PC-3 (cell line): ENCODE measurements at regions not wholly inside any gene's neighbourhood (a gene's known extent, or its start where the extent isn't known, plus 50 kb on each side); places are given as distances from the start of the nearest gene placed in this dataset.
A peak's percentile ranks its signal among the peaks of the same experiment; 100 is the strongest.

Experiments
- ATAC-seq: fragments of 200-7000 bp; cut with Tn5 transposase; 2 replicates; pipeline ENCODE4 v1.9.1; 2020; ENCODE audit warnings: mild to moderate bottlenecking, moderate library complexity
- BruUV-seq: library from RNA; stranded (reverse); fragments of 400-500 nt; replicated peaks from 2 replicates; lab custom pipeline; 2021; lab: Mats Ljungman, UMichigan
- CTCF ChIA-PET: fragments of 300-600 bp; sonication (Branson Sonifier 250); formaldehyde crosslinking; loops from one replicate; lab custom pipeline; 2022; ENCODE audit warnings: antibody characterized with exemption; lab: Charles Lee
- POLR2A ChIA-PET: fragments of 300-600 bp; sonication (Branson Sonifier 250); formaldehyde crosslinking; loops from one replicate; lab custom pipeline; 2022; ENCODE audit warnings: antibody characterized with exemption; ENCODE audit not compliant: unreplicated experiment; lab: Charles Lee
- DNase-seq: peaks from one replicate; pipeline ENCODE4 v3.0.0-alpha.2; 2015
- H2AFZ ChIP-seq: fragments of 300-600 bp; sonication (generic); 2 replicates; pipeline ENCODE4 v1.6.0; 2016; ENCODE audit warnings: antibody characterized with exemption, low read length
- H3F3A ChIP-seq: fragments of 300-600 bp; sonication (generic); one replicate; pipeline ENCODE4 v1.6.0; 2017; ENCODE audit warnings: antibody characterized with exemption, low read length, control low read depth, mild to moderate bottlenecking; ENCODE audit not compliant: unreplicated experiment
- H3K27ac ChIP-seq: fragments of 300-600 bp; sonication (generic); 2 replicates; pipeline ENCODE4 v1.5.1; 2016; ENCODE audit warnings: mild to moderate bottlenecking, low read length
- H3K27me3 ChIP-seq: fragments of 300-600 bp; sonication (generic); 2 replicates; pipeline ENCODE4 v1.6.1; 2016; ENCODE audit warnings: low read length, mixed read lengths
- H3K36me3 ChIP-seq: fragments of 300-600 bp; sonication (generic); 2 replicates; pipeline ENCODE4 v1.6.1; 2016; ENCODE audit warnings: low read depth, mixed run types, low read length, mixed read lengths
- H3K4me1 ChIP-seq: fragments of 300-600 bp; sonication (generic); 2 replicates; pipeline ENCODE4 v1.5.1; 2016; ENCODE audit warnings: low read length; ENCODE audit not compliant: insufficient read depth
- H3K4me2 ChIP-seq: fragments of 300-600 bp; sonication (generic); 2 replicates; pipeline ENCODE4 v1.6.0; 2016; ENCODE audit warnings: low read length
- H3K4me3 ChIP-seq: fragments of 300-600 bp; sonication (generic); 2 replicates; pipeline ENCODE4 v1.5.1; 2016; ENCODE audit warnings: mild to moderate bottlenecking, low read length, mixed read lengths
- H3K79me2 ChIP-seq: fragments of 300-600 bp; sonication (generic); 2 replicates; pipeline ENCODE4 v1.6.1; 2017; ENCODE audit warnings: low read length, mixed read lengths
- H3K9ac ChIP-seq: fragments of 300-600 bp; sonication (generic); 2 replicates; pipeline ENCODE4 v1.6.0; 2016; ENCODE audit warnings: mild to moderate bottlenecking, low read length
- H3K9me2 ChIP-seq: fragments of 300-600 bp; sonication (generic); replicated peaks from 2 replicates; pipeline ENCODE4 v1.6.1; 2016; ENCODE audit warnings: mixed run types, low read length, mixed read lengths
- H3K9me3 ChIP-seq: fragments of 300-600 bp; sonication (generic); 2 replicates; pipeline ENCODE4 v1.6.1; 2016; ENCODE audit warnings: low read length, mixed read lengths
- H4K20me1 ChIP-seq: fragments of 300-600 bp; sonication (generic); 2 replicates; pipeline ENCODE4 v1.6.1; 2016; ENCODE audit warnings: low read length, mixed read lengths
- CTCF ChIP-seq: fragments of 300-600 bp; sonication (generic); conservative IDR thresholded peaks from 2 replicates; pipeline ENCODE4 v1.5.1; 2017; ENCODE audit warnings: antibody characterized with exemption, low read depth, mild to moderate bottlenecking, low read length
- EZH2 ChIP-seq: fragments of 300-600 bp; sonication (generic); IDR thresholded peaks from one replicate; pipeline ENCODE4 v1.6.1; 2017; ENCODE audit warnings: antibody characterized with exemption, mild to moderate bottlenecking, low read length; ENCODE audit not compliant: unreplicated experiment
- EZH2phosphoT487 ChIP-seq: fragments of 300-600 bp; sonication (generic); IDR thresholded peaks from 2 replicates; pipeline ENCODE4 v1.6.1; 2018; ENCODE audit warnings: mild to moderate bottlenecking, antibody characterized with exemption, low read length, borderline replicate concordance
- intact Hi-C: fragments of 100-400 bp; cut with micrococcal nuclease; formaldehyde crosslinking; loops from 2 replicates; pipeline ENCODE4 v1.9.0; 2023

DNA sequence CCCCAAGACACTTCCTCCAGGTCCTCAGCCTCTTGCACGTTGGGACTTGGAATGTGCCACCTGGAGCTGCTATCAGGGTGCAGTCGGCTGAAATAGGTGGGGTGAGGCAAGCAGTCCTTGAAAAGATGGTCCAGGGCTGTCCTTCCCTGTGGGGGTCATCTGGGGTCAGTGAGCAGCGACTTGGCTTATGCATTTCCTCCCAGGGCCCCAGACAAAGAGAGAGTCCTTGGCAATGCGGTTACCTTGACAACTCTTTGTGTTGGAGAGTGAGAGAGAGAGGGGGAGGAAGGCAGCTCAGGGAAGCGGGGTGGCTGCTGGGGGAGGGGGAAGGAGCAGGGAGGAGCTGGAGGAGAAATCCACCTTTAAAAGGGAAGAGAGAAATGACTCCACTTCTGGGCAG lies 93.8 kb downstream of the MIAT start:
- TF ChIP-seq EZH2phosphoT487 = no peak
- TF ChIP-seq CTCF = no peak
- TF ChIP-seq EZH2 = no peak
- no peak for DNase-seq

DNA sequence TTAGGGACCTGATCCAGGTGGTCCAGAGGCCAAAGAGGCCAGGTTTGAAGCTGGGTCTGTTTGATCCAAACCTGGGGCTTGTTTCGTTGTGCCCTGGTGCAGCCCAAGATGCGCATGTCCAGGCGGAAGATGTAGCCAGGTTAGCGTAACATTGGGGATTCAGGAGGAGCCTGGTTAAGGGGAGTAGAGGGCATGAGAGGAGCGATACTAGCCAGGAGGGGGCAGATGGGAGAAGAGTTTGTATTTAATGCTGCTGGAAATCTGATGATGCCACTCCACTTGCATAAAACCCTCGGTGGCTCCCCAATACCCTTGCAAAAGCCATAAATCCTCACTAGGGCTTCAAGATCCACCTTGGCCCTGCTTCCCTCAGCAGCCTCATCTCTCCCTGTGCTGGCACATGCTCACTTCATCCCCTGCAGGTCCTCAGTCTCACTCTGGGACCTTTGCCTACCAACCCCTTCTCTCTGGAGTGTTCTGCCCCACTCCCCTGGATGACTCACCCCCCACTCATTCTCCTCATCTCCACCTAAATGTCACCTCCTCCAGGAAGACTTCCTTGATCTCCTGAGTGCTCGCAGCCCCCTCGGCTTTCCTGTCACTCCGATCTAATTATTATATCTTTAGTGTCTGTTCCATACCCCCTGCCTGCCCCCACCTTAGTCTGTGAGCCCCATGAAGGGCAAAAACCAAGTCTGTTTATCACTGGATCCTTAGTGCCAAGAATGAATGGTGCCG lies 95.9 kb downstream of the MIAT start:
- DNase-seq = no peak
- ChIA-PET CTCF (no interaction called here), POLR2A (no interaction called here)
- no peak overlapping the region for H2AFZ ChIP-seq
- no peaks in the 10 kb centered on the region for H3K9me3 ChIP-seq
- no peaks in the 10 kb centered on the region for H4K20me1 ChIP-seq
- H3K4me1 ChIP-seq = no peaks in the 10 kb centered on the region
- no peak for ATAC-seq
- no TSS peak for BruUV-seq
- no peaks in the 10 kb centered on the region for H3F3A ChIP-seq
- intact Hi-C loops = no loop called here
- TF ChIP-seq CTCF (no peak; the same call in 1 of the 2 replicates), EZH2 (no peak), EZH2phosphoT487 (no peak)
- no peak overlapping the region for H3K4me2 ChIP-seq
- no peaks in the 10 kb centered on the region for H3K79me2 ChIP-seq
- H3K4me3 ChIP-seq = no peak overlapping the region
- no peaks in the 10 kb centered on the region for H3K27me3 ChIP-seq
- H3K27ac ChIP-seq = no peak overlapping the region
- H3K36me3 ChIP-seq = no peaks in the 10 kb centered on the region
- no peak overlapping the region for H3K9ac ChIP-seq
- no peaks in the 10 kb centered on the region for H3K9me2 ChIP-seq

More for the DNA sequence above, 93.8 kb downstream of the MIAT start:
- H3F3A ChIP-seq = no peaks in the 10 kb centered on the region
- no peak overlapping the region for H3K9ac ChIP-seq
- intact Hi-C loops = no loop called here
- H3K27ac ChIP-seq = no peak overlapping the region
- H3K4me1 ChIP-seq = no peaks in the 10 kb centered on the region
- H3K9me3 ChIP-seq = no peaks in the 10 kb centered on the region
- no peak overlapping the region for H3K4me3 ChIP-seq
- H4K20me1 ChIP-seq = no peaks in the 10 kb centered on the region
- no TSS peak for BruUV-seq
- no peaks in the 10 kb centered on the region for H3K79me2 ChIP-seq
- POLR2A ChIA-PET = no interaction called here
- no peaks in the 10 kb centered on the region for H3K9me2 ChIP-seq
- H3K4me2 ChIP-seq = no peak overlapping the region
- no peak for ATAC-seq
- CTCF ChIA-PET = no interaction called here
- H3K27me3 ChIP-seq = no peaks in the 10 kb centered on the region
- no peaks in the 10 kb centered on the region for H3K36me3 ChIP-seq
- H2AFZ ChIP-seq = no peak overlapping the region

DNA sequence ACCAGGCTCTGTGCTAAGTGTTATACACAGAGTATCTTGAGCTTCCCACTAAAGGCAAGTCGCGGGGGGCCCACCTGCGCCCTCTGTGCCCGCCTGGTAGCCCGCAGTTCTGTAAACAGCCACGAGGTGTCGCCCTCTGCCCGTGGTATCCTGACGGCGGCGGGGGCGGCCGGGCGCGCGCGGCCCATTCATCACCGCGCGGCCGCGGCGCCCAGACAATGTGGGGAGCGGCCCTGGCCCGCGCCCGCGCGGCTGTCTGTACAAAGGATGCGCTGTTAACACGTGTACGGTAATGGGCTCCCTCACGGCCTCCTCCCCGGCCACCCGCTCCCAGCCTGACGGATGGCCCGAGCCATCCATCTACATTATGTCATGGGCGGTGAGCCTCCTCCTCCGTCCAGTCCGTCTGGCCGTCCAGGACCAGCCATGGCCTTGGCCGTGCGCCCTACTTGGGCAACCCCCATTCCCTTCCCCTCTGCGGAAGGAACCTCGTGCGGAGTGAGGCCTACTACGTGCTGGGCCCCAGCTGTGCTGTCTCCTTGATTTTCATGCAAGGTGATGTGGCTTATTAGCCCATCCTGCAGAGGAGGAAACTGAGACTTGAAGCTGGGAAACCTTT lies 99.4 kb downstream of the MIAT start:
- Histone ChIP-seq H4K20me1 (no peaks in the 10 kb centered on the region), H3K9me2 (no peaks in the 10 kb centered on the region), H3K27me3 (no peaks in the 10 kb centered on the region), H3K9ac (no peak overlapping the region), H3K79me2 (no peaks in the 10 kb centered on the region), H3K4me2 (peak overlapping the region; percentile 74), H3K4me1 (no peaks in the 10 kb centered on the region), H3F3A (no peaks in the 10 kb centered on the region), H3K4me3 (peak overlapping the region; percentile 59), H3K27ac (no peak overlapping the region), H3K36me3 (no peaks in the 10 kb centered on the region), H3K9me3 (no peaks in the 10 kb centered on the region), H2AFZ (peak overlapping the region; percentile 79)
- ATAC-seq (peak; percentile 72), DNase-seq (peak; percentile 37)
- intact Hi-C loops = no loop called here
- TF ChIP-seq EZH2phosphoT487 (no peak), CTCF (peak; percentile 76)
- BruUV-seq = no TSS peak
- POLR2A ChIA-PET = no interaction called here
- CTCF ChIA-PET = no interaction called here
